Loucy (cell line): ENCODE measurements at regions not wholly inside any gene's neighbourhood (a gene's known extent, or its start where the extent isn't known, plus 50 kb on each side); places are given as distances from the start of the nearest gene placed in this dataset.

Experiments
- CTCF ChIP-seq: fragments of 200-600 bp; sonication (generic); conservative IDR thresholded peaks from 2 replicates; pipeline ENCODE4 v1.5.1; 2014; ENCODE audit warnings: mild to moderate bottlenecking, antibody characterized with exemption, low read length
- EZH2phosphoT487 ChIP-seq: fragments of 200-600 bp; IDR thresholded peaks from 2 replicates; pipeline ENCODE4 v1.6.1; 2018; ENCODE audit warnings: antibody characterized with exemption, mild to moderate bottlenecking, moderate library complexity, borderline replicate concordance

- no peak for TF ChIP-seq CTCF
- no peak for TF ChIP-seq EZH2phosphoT487
These were observed 215.9 kb upstream of the HMGA2 start for GRCh38 chr12:65608319-65608916.
